ENCODE measurements at regions not wholly inside any gene's neighbourhood (a gene's known extent, or its start where the extent isn't known, plus 50 kb on each side); places are given as distances from the start of the nearest gene placed in this dataset.

GRCh38 chr1:219560856-219561255 lies 52.0 kb downstream of the ZC3H11B start:
- TF ChIP-seq CTCF (IDR thresholded peaks at IDR 0.05), result no peak
- no peak for DNase-seq (ENCODE audit: low spot score)
- no peak for ATAC-seq (ENCODE audit: low FRiP score)

GRCh38 chr1:219559899-219560298 lies 53.0 kb downstream of the ZC3H11B start:
- ATAC-seq (ENCODE audit: low FRiP score) (no peak), DNase-seq (ENCODE audit: low spot score) (no peak)
- no peak for TF ChIP-seq CTCF (IDR thresholded peaks at IDR 0.05)

- ATAC-seq (ENCODE audit: low FRiP score) (no peak), DNase-seq (ENCODE audit: low spot score) (no peak)
- no peak for TF ChIP-seq CTCF (IDR thresholded peaks at IDR 0.05)
Measured at GRCh38 chr1:219555806-219556205, 57.1 kb downstream of the ZC3H11B start.

DNA sequence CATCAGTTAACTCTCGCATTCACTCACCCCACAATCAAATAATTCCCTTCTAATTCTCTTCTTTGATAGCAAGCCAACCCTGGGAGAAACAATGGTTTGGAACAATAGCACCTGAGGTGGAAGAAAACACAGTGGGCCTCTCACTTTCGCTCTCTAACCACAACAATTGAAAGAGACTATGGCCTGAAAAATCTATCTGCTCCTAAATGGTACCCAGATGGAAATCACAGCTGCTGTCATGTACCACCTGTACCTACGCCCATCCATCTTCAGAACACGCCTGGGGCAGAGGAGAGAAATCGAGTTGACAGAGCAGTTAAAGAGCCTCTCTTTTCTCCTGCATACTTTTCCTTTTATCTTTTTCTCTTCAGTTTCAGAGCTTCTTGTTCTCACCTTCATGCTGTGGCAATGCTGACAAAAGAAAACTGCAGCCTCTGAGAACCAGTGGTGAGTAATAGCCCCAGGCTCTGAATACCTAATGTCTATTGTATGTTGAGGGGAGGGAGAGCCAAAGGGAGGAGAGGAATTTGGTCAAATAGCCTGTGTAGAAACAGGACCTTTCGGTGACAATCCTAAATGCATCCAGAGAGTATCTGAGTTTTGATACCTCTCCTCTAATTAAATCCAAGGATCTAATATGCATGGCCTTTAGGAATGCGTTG lies 57.7 kb downstream of the ZC3H11B start:
- no peak for ATAC-seq (ENCODE audit: low FRiP score)
- TF ChIP-seq CTCF (IDR thresholded peaks at IDR 0.05), result no peak
- DNase-seq (ENCODE audit: low spot score), result no peak

- ATAC-seq (ENCODE audit: low FRiP score) (no peak), DNase-seq (ENCODE audit: low spot score) (no peak)
- no peak for TF ChIP-seq CTCF (IDR thresholded peaks at IDR 0.05)
Measured at GRCh38 chr1:219553934-219554502, 58.9 kb downstream of the ZC3H11B start.

- no peak for TF ChIP-seq CTCF (IDR thresholded peaks at IDR 0.05)
- DNase-seq (ENCODE audit: low spot score), result no peak
- no peak for ATAC-seq (ENCODE audit: low FRiP score)
Measured at GRCh38 chr1:219550201-219550600, 62.7 kb downstream of the ZC3H11B start.

DNA sequence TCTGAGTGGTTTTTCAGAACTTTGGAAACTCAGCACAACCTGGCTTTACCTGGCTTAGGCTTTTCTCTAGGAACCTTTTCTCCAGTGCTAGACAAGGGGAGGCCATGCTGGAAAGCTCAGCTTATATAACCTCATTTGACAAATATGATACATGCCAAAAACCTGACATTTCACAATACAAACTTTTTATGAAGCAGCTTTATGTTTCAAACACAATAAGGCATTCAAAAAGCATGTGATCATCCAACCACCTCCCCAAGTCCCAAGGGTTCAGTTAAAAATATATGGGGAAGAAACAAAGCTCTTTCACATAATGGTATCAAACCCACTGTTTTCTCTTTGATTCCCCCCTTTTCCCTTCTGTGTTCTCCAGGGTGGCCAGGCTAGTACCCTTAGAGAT lies 63.7 kb downstream of the ZC3H11B start:
- ATAC-seq (ENCODE audit: low FRiP score) (no peak), DNase-seq (ENCODE audit: low spot score) (no peak)
- no peak for TF ChIP-seq CTCF (IDR thresholded peaks at IDR 0.05)

Data from omental fat pad (tissue), 3 donors.